Activated T-helper 1 cell treated with anti-CD3 and anti-CD28 coated beads, Interleukin-2, amount 50 U/mL, for 16 hours (primary cell): ENCODE measurements at regions not wholly inside any gene's neighbourhood (a gene's known extent, or its start where the extent isn't known, plus 50 kb on each side); places are given as distances from the start of the nearest gene placed in this dataset.

Experiments used
- DNase-seq, 2 donors: peaks; one replicate each; pipeline ENCODE4 v3.0.0-alpha.2; 2020; ENCODE audit warnings: low read depth in 1 of 2, low spot score in 1 of 2

DNA sequence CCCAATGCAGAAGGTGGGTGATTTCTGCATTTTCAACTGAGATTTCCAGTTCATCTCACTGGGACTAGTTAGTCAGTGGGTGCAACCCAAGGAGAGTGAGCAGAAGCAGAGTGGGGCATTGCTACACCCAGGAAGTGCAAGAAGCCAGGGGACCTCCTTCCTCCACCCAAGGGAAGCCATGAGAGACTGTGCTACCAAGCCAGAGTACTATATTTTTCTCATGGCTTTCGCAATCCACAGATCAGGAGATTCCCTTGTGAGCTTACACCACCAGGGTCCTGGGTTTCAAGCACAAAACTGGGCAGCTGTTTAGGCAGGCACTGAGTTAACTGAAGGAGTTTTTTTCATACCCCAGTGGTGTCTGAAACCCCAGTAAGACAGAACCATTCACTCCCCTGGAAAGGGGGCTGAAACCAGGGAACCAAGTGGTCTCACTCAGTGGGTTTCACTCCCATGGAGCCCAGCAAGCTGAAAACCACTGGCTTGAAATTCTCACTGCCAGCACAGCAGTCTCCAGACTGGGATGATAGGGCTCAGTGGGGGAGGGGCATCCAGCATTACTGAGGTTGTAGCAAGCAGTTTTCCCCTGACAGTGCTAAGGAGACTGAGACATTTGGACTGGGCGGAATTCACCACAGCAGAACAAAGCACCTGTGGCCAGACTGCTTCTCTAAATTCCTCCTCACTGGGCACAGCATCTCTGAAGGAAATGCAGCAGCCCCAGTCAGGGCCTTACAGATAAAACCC, 903.4 kb downstream of the TECRL start:
- DNase-seq = no peak

DNA sequence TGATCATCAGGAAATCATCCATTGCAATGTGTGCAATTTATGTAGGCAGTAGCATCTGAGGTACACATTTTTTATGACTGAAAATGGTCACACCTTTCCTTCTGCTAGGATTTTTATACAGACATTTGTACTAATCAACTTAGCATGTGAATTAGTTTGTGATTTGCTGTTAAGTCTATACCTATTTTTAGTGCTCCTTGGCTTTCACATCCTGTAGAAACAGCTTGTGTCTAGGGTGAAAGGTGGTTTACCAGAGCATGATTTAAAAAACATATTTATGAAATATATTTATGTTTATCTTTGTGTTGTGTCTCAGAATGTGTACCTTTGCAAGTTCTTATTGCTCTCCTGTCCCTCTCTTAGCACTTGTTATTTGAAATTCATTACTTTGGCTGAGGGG, 916.0 kb downstream of the TECRL start:
- no peak for DNase-seq

- DNase-seq = no peak
Observed at GRCh38 chr4:63492515-63492914, 916.7 kb downstream of the TECRL start.

GRCh38 chr4:63464393-63464792, 944.9 kb downstream of the TECRL start:
- no peak for DNase-seq

GRCh38 chr4:63460075-63460474, 949.2 kb downstream of the TECRL start:
- DNase-seq = no peak

GRCh38 chr4:63459329-63459728, 949.9 kb downstream of the TECRL start:
- no peak for DNase-seq

- no peak for DNase-seq
Observed at GRCh38 chr4:63458010-63458409, 951.2 kb downstream of the TECRL start.

DNA sequence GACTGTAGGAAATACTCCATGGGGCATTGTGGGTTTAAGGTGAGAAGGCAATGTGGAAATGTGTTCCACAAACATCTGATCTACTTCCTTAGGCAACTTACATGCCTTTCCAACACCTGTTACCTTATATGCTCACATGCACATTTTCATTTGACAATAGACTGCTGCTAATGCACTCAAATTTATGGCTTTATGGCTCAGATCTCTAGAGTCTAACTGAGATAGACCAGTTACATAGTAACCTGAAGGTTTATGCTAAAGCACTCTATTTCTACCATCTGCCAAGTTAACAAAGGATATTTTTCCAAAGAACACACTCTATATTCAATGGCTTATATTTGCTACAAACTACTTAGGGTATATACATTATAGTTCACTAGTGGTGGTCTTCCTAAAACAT, 969.0 kb downstream of the TECRL start:
- no peak for DNase-seq

DNA sequence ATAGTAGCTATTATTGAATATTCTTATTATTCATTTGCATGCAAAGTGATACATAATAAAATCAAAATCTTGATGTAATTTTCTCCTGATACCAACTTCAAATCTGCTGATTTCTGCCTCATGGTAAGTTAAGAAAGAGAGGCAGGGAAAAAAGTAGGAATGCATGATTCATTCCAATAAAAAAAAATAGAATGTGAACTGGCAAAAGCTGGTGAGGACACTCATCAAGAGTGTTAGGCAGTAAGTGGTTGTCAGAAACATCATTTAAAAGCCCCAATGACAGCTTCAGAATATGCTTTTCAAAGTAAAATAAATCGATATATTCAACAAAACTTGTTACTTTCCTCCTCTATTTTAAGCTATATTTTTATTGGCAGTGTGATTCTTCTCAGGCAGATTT, 979.1 kb downstream of the TECRL start:
- DNase-seq = no peak

GRCh38 chr4:63396269-63396668, 1013.0 kb downstream of the TECRL start:
- DNase-seq = no peak

- no peak for DNase-seq
Observed at GRCh38 chr4:63393544-63393943, 1015.7 kb downstream of the TECRL start.

GRCh38 chr4:63379750-63380522, 1029.3 kb downstream of the TECRL start:
- DNase-seq = no peak

- DNase-seq = no peak
Observed at GRCh38 chr4:63371001-63371400, 1038.2 kb downstream of the TECRL start.

DNA sequence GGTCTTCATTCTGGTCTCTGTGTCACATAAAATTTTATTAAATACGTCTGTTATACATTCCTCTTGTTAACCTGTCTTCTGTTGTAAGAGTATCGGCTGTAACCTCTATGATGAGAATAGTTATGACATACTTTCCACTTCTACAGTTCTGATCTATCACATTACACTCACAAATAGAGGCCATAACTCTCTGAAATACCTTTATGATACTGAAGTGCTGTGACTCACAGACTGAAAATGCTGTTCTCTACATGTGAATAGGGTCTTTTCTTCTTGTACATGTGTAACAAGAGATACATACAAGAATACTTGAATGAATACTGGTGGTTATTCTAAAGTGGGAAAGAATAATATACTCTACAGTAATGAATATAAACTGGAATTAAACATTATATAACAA, 1047.6 kb downstream of the TECRL start:
- no peak for DNase-seq

- DNase-seq = no peak
Observed at GRCh38 chr4:63361066-63361465, 1048.2 kb downstream of the TECRL start.

- DNase-seq = no peak
Observed at GRCh38 chr4:63349674-63350025, 1059.6 kb downstream of the TECRL start.

DNA sequence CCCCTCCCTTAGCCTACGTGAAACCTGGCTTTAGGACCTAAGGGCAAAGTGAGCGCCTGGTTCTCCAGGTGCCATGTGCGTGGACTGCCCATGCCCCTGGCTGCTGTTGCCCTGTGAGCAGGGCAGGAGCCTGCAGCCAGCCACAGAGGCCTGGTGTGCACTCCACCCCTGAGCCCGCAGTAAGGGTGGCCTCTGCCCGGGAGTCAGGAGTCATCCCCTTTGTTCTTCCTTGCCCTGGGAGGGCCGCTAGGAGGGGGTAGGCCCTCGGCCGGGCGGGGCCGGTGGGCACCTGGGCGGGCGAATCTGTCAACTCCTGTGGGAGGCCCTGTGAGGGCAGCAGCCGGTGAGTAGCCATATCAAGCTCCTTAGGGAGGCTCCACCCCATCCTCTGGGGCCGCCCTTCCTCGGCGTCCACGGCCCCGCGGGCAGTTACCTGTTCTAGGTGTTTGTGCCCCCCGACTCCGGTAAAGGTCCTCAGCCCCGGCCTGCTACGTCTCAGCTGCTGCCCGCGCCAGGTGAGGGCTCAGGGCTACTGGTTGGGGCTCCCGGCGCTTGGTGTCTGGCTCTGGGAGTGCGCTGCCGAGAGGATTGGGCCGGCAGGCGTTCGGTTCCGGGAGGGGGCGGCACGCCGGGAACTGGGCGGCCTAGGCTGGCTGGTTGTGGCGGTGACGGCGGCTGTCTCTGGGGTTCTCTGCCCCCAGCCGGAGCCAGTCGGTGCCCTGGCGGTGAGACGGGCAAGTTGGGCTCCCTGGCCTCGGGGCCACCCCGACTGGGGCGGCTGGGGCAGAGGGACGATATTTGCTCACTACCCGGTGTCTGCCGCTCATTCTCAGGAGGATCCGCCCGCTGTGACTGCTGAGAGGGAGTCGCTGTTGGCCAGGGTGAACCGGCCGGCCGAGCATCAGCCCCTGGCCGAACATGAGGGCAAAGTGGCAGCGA, 1060.2 kb downstream of the TECRL start:
- DNase-seq = peak in 1 of 2 donors; percentile 0

DNA sequence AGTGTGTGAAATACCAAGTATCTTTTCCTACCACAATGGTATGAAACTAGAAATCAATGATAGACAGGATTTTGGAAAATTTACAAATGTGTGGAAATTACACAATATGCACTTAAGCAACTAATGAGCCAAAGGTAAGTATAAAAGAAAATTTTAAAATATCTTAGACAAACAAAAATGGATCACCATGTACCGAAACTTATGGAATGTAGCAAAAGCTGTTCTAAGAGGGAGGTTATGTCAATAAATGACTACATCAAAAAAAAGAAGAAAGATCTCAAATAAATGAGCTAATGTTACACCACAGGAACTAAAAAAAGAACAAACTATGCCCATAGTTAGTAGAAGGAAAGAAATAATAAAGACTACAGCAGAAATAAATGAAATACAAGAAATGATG, 1084.1 kb downstream of the TECRL start:
- DNase-seq = no peak

GRCh38 chr4:63316633-63317032, 1092.6 kb downstream of the TECRL start:
- no peak for DNase-seq

DNA sequence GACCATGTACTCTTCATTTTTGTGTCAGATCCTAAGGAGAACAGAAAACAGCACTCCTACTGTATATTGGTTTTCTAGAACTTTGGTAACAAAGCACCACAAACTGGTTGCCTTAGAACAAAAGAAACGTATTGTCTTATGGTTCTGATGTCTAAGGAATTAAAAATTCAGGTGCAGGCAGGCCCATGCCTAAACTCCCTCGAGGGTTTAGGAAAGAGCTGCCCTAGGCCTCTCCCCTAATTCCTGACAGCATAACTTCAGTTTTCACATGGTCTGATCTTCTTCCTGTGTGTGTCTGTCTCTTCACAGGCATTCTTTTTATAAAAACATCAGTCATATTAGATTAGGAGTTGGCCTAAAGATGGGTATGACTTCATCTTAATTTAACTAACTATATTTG, 1093.6 kb downstream of the TECRL start:
- no peak for DNase-seq

GRCh38 chr4:63308697-63309096, 1100.6 kb downstream of the TECRL start:
- DNase-seq = no peak

DNA sequence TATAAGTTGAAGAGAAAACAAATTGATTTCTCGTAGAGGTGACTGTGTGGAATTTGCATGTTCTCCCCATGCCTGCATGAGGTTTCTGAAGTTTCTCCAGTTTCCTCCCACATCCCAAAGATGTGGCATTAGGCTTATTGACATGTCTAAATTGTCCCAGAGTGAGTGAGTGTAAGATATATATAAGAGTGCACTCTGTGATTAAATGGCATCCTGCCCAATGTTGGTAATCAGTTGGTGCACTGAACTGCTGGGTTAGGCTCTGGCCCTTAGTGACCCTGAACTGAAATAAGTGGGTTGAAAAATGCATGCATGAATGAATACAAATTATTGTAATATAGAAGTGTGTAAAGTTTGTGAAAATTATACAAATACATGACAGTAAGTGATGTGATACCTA, 1106.5 kb downstream of the TECRL start:
- DNase-seq = no peak
